WTC11 (cell line): ENCODE measurements at regions not wholly inside any gene's neighbourhood (a gene's known extent, or its start where the extent isn't known, plus 50 kb on each side); places are given as distances from the start of the nearest gene placed in this dataset.

ENCODE experiments used
- ATAC-seq: fragments of 200-7000 bp; cut with Tn5 transposase; 2 replicates; pipeline ENCODE4 v1.10.0; 2021; ENCODE audit warnings: mild to moderate bottlenecking, moderate library complexity
- CTCF ChIA-PET: fragments of 300-600 bp; sonication (Branson Sonifier 250); formaldehyde crosslinking; loops from one replicate; lab custom pipeline; 2021; ENCODE audit warnings: antibody characterized with exemption; lab: Charles Lee
- POLR2A ChIA-PET: fragments of 350-600 bp; sonication (Branson Sonifier 250); formaldehyde crosslinking; loops from one replicate; lab custom pipeline; 2021; ENCODE audit warnings: antibody characterized with exemption; lab: Charles Lee
- DNase-seq: peaks from one replicate; pipeline ENCODE4 v3.0.0; 2021; ENCODE audit warnings: low spot score
- H3K27ac Mint-ChIP-seq: 2 replicates; pipeline ENCODE4 v1.8.0; 2021; ENCODE audit warnings: mixed read lengths
- H3K27me3 Mint-ChIP-seq: 2 replicates; pipeline ENCODE4 v1.8.0; 2021; ENCODE audit warnings: low read depth, mild to moderate bottlenecking, moderate library complexity, mixed read lengths
- H3K36me3 Mint-ChIP-seq: 2 replicates; pipeline ENCODE4 v1.8.0; 2021; ENCODE audit warnings: mixed read lengths
- H3K4me1 Mint-ChIP-seq: 2 replicates; pipeline ENCODE4 v1.8.0; 2022; ENCODE audit warnings: mixed read lengths
- H3K4me3 Mint-ChIP-seq: 2 replicates; pipeline ENCODE4 v1.8.0; 2021; ENCODE audit warnings: mild to moderate bottlenecking, moderate library complexity, mixed read lengths
- H3K9me3 Mint-ChIP-seq: 2 replicates; pipeline ENCODE4 v1.8.0; 2021; ENCODE audit warnings: mixed read lengths
- ARID4B ChIP-seq: sonication (generic); formaldehyde crosslinking; IDR thresholded peaks from 2 replicates; pipeline ENCODE4 v1.8.0; 2023; ENCODE audit warnings: missing genetic modification reagents, mild to moderate bottlenecking, borderline replicate concordance
- ATF6 ChIP-seq: sonication (generic); formaldehyde crosslinking; IDR thresholded peaks from 2 replicates; pipeline ENCODE4 v1.8.1; 2023; ENCODE audit warnings: mild to moderate bottlenecking, missing genetic modification reagents
- CREB1 ChIP-seq: sonication (generic); formaldehyde crosslinking; IDR thresholded peaks from 2 replicates; pipeline ENCODE4 v1.8.0; 2023; ENCODE audit warnings: mild to moderate bottlenecking, missing genetic modification reagents
- CREM ChIP-seq: sonication (generic); formaldehyde crosslinking; IDR thresholded peaks from 2 replicates; pipeline ENCODE4 v1.8.1; 2022; ENCODE audit warnings: mild to moderate bottlenecking, missing genetic modification reagents, moderate library complexity
- E2F1 ChIP-seq: sonication (generic); formaldehyde crosslinking; IDR thresholded peaks from 2 replicates; pipeline ENCODE4 v1.8.0; 2022; ENCODE audit warnings: mild to moderate bottlenecking, missing genetic modification reagents
- ESRRA ChIP-seq: sonication (generic); formaldehyde crosslinking; IDR thresholded peaks from 2 replicates; pipeline ENCODE4 v1.8.1; 2022; ENCODE audit warnings: mild to moderate bottlenecking, missing genetic modification reagents, borderline replicate concordance
- ETV6 ChIP-seq: sonication (generic); formaldehyde crosslinking; IDR thresholded peaks from 2 replicates; pipeline ENCODE4 v1.8.1; 2022; ENCODE audit warnings: mild to moderate bottlenecking, missing genetic modification reagents
- FOXK1 ChIP-seq: sonication (generic); formaldehyde crosslinking; IDR thresholded peaks from 2 replicates; pipeline ENCODE4 v1.8.0; 2022; ENCODE audit warnings: mild to moderate bottlenecking, moderate library complexity, missing genetic modification reagents
- GTF2I ChIP-seq: fragments of 250-450 bp; sonication (Bioruptor Pico); conservative IDR thresholded peaks from 2 replicates; pipeline ENCODE4 v1.4.0; 2021; ENCODE audit warnings: mild to moderate bottlenecking
- IRF1 ChIP-seq: sonication (generic); formaldehyde crosslinking; IDR thresholded peaks from 2 replicates; pipeline ENCODE4 v1.8.0; 2023; ENCODE audit warnings: missing genetic modification reagents
- JUN ChIP-seq: sonication (generic); formaldehyde crosslinking; IDR thresholded peaks from 2 replicates; pipeline ENCODE4 v1.8.0; 2023; ENCODE audit warnings: mild to moderate bottlenecking, missing genetic modification reagents
- NFATC4 ChIP-seq: fragments of 250-450 bp; sonication (Bioruptor Pico); IDR thresholded peaks from 2 replicates; pipeline ENCODE4 v1.9.0; 2021; ENCODE audit warnings: mild to moderate bottlenecking
- NR1H2 ChIP-seq: sonication (generic); formaldehyde crosslinking; IDR thresholded peaks from 2 replicates; pipeline ENCODE4 v1.9.0; 2021; ENCODE audit warnings: mild to moderate bottlenecking, moderate library complexity, missing genetic modification reagents
- SMAD3 ChIP-seq: sonication (generic); formaldehyde crosslinking; IDR thresholded peaks from 2 replicates; pipeline ENCODE4 v1.8.0; 2022; ENCODE audit warnings: missing genetic modification reagents, mild to moderate bottlenecking, borderline replicate concordance
- SMAD4 ChIP-seq: sonication (generic); formaldehyde crosslinking; IDR thresholded peaks from 2 replicates; pipeline ENCODE4 v1.8.0; 2022; ENCODE audit warnings: mild to moderate bottlenecking, missing genetic modification reagents
- SOX15 ChIP-seq: fragments of 250-450 bp; sonication (Bioruptor Pico); IDR thresholded peaks from 2 replicates; pipeline ENCODE4 v1.9.0; 2021; ENCODE audit warnings: mild to moderate bottlenecking
- ZBTB21 ChIP-seq: sonication (generic); formaldehyde crosslinking; IDR thresholded peaks from 2 replicates; pipeline ENCODE4 v1.8.1; 2023; ENCODE audit warnings: mild to moderate bottlenecking, missing genetic modification reagents, borderline replicate concordance
- ZMAT4 ChIP-seq: fragments of 250-450 bp; sonication (Bioruptor Pico); IDR thresholded peaks from 2 replicates; pipeline ENCODE4 v1.9.0; 2021; ENCODE audit warnings: mild to moderate bottlenecking
- ZNF263 ChIP-seq: sonication (generic); formaldehyde crosslinking; IDR thresholded peaks from 2 replicates; pipeline ENCODE4 v1.8.1; 2022; ENCODE audit warnings: low read depth, mild to moderate bottlenecking, moderate library complexity, missing genetic modification reagents
- ZNF423 ChIP-seq: fragments of 250-450 bp; sonication (Bioruptor Pico); IDR thresholded peaks from 2 replicates; pipeline ENCODE4 v2.1.2; 2022; ENCODE audit warnings: mild to moderate bottlenecking, moderate library complexity

- ChIA-PET CTCF (no interaction called here), POLR2A (no interaction called here)
- DNase-seq, result no peak
- Mint-ChIP-seq H3K27me3 (no peaks in the 10 kb centered on the region), H3K36me3 (no peaks in the 10 kb centered on the region), H3K4me1 (peaks cover 16% of the 10 kb centered on the region; the same call in 1 of the 2 replicates), H3K4me3 (no peak overlapping the region), H3K27ac (no peak overlapping the region)
- no peak for ATAC-seq
- TF ChIP-seq SMAD3, result no peak
- TF ChIP-seq ZBTB21 (CRISPR knock-in tag), result no peak
- TF ChIP-seq SMAD4 (CRISPR knock-in tag), result no peak
- no peak for TF ChIP-seq ZMAT4
- no peak for TF ChIP-seq CREB1 (CRISPR knock-in tag)
- TF ChIP-seq IRF1 (CRISPR knock-in tag), result no peak
- TF ChIP-seq E2F1 (CRISPR knock-in tag), result no peak
- TF ChIP-seq GTF2I (CRISPR knock-in tag), result no peak
- TF ChIP-seq ZNF263, result no peak
- no peak for TF ChIP-seq JUN (CRISPR knock-in tag)
- TF ChIP-seq ATF6 (CRISPR knock-in tag), result no peak
- TF ChIP-seq ARID4B (CRISPR knock-in tag), result no peak
- TF ChIP-seq FOXK1 (CRISPR knock-in tag), result no peak
- no peak for TF ChIP-seq ZNF423 (CRISPR knock-in tag)
- no peak for TF ChIP-seq ESRRA (CRISPR knock-in tag)
- no peak for TF ChIP-seq NR1H2 (CRISPR knock-in tag)
- no peak for TF ChIP-seq SOX15 (CRISPR knock-in tag)
- TF ChIP-seq ETV6, result no peak
- no peak for TF ChIP-seq CREM
- no peak for TF ChIP-seq NFATC4
- TF ChIP-seq, all 79 proteins: peak for 0
- no peaks in the 10 kb centered on the region for H3K9me3 Mint-ChIP-seq
These were observed 255.7 kb downstream of the ENC1 start for GRCh38 chr5:74384851-74385250.
